NB4 (cell line): ENCODE measurements at regions not wholly inside any gene's neighbourhood (a gene's known extent, or its start where the extent isn't known, plus 50 kb on each side); places are given as distances from the start of the nearest gene placed in this dataset.

Source experiments
- DNase-seq: peaks from one replicate; pipeline ENCODE4 v3.0.0; 2010; ENCODE audit warnings: low read depth
- H3K4me3 ChIP-seq: one replicate; pipeline ENCODE4 v1.5.1; 2011; ENCODE audit warnings: mild to moderate bottlenecking, low read depth, low read length, moderate library complexity
- CTCF ChIP-seq: IDR thresholded peaks from one replicate; pipeline ENCODE4 v1.5.1; 2012; ENCODE audit warnings: low read depth, low read length
- MAX ChIP-seq: IDR thresholded peaks from 2 replicates; pipeline ENCODE4 v1.6.1; 2011; ENCODE audit warnings: low read depth, low read length
- MYC ChIP-seq: IDR thresholded peaks from 2 replicates; pipeline ENCODE4 v1.6.1; 2011; ENCODE audit warnings: low read depth, low read length
- POLR2A ChIP-seq: IDR thresholded peaks from 2 replicates; pipeline ENCODE4 v1.6.1; 2011; ENCODE audit warnings: mild to moderate bottlenecking; ENCODE audit not compliant: insufficient read length; ENCODE audit errors: extremely low read depth

GRCh38 chr2:107278672-107279071 lies 392.7 kb upstream of the ST6GAL2 start:
- H3K4me3 ChIP-seq = no peak overlapping the region
- DNase-seq = peak; percentile 8
- TF ChIP-seq POLR2A = no peak
- no peak for TF ChIP-seq MYC
- no peak for TF ChIP-seq MAX
- TF ChIP-seq CTCF = no peak

- DNase-seq = no peak
- TF ChIP-seq MAX (no peak), MYC (no peak), CTCF (no peak), POLR2A (no peak)
- no peak overlapping the region for H3K4me3 ChIP-seq
These were observed 395.7 kb upstream of the ST6GAL2 start for GRCh38 chr2:107281637-107282036.

- TF ChIP-seq MYC (no peak), MAX (no peak), CTCF (no peak), POLR2A (no peak)
- H3K4me3 ChIP-seq = no peak overlapping the region
- no peak for DNase-seq
These were observed 396.2 kb upstream of the ST6GAL2 start for GRCh38 chr2:107282135-107282534.

GRCh38 chr2:107285621-107286299 lies 399.8 kb upstream of the ST6GAL2 start:
- H3K4me3 ChIP-seq = no peak overlapping the region
- no peak for DNase-seq
- TF ChIP-seq POLR2A = no peak

- no peak for TF ChIP-seq CTCF
- TF ChIP-seq MYC = no peak
- no peak for TF ChIP-seq MAX
- no peak for TF ChIP-seq POLR2A
- no peak for DNase-seq
- no peak overlapping the region for H3K4me3 ChIP-seq
These were observed 404.1 kb upstream of the ST6GAL2 start for GRCh38 chr2:107290041-107290440.

- DNase-seq = peak; percentile 51
These were observed 418.0 kb upstream of the ST6GAL2 start for GRCh38 chr2:107303964-107304363.

More at GRCh38 chr2:107303964-107304363, 418.0 kb upstream of the ST6GAL2 start:
- TF ChIP-seq CTCF (no peak), POLR2A (no peak), MAX (peak; percentile 95), MYC (peak; percentile 48; the same call in 1 of the 2 replicates)
- H3K4me3 ChIP-seq = no peak overlapping the region
